CD4-positive, alpha-beta T cell treated with Interleukin-15 for 4 hours (primary cell): ENCODE measurements at regions not wholly inside any gene's neighbourhood (a gene's known extent, or its start where the extent isn't known, plus 50 kb on each side); places are given as distances from the start of the nearest gene placed in this dataset.

Experiments used
- DNase-seq: peaks from one replicate; pipeline ENCODE4 v3.0.0-alpha.2; 2020; ENCODE audit warnings: low spot score

DNA sequence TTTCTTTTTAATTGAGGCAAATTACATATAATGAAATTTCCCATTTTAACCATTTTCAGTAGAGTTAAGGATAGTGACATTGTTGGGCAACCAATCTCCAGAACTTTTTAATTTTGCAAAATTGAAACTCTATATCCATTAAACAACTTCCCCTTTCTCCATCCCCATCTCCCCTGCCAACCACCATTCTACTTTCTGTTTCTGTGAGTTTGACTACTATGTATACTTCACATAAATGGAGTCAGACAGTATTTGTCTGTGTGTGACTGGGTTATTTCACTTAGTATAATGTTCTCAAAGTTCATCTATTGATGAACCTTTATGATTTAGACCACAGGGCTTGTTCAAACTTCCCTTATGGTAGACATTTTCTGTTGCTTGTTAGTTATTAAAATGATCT is 364.5 kb upstream of the MAD2L1 start:
- DNase-seq, result no peak

DNA sequence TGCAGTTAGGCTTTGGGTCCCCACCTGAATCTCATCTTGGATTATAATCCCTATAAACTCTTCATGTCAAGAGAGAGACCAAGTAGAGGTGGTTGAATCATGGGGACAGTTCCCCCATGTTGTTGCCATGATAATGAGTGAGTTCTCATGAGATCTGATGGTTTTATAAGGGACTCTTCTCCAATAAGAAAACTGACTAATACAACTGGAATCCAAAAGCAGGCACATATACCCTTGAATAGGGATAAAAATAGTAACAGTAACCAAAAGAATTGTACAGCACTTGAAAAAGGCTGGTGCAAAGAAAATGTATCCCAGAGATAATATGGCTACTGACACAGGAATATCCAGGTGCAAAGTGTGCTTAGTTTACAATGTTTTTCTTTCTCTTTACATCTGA is 351.5 kb upstream of the MAD2L1 start:
- DNase-seq, result no peak

DNA sequence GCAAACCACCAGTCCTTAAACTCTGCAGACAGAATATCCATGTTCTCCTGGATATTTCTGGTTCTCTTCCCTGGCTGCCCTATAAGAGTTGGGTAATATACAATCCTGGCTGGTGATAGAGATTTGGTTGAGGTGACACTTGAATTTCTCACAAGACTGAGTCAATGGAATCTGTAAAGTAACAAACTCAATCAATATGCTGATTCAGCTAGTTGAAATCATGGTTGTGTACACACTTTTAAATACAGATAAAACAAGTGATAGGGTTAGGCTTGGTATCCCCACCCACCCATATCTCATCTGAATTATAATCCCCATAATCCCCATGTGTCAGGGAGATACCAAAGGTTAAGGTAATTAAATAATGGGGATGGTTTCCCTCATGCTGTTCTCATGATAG is 349.2 kb upstream of the MAD2L1 start:
- no peak for DNase-seq

DNA sequence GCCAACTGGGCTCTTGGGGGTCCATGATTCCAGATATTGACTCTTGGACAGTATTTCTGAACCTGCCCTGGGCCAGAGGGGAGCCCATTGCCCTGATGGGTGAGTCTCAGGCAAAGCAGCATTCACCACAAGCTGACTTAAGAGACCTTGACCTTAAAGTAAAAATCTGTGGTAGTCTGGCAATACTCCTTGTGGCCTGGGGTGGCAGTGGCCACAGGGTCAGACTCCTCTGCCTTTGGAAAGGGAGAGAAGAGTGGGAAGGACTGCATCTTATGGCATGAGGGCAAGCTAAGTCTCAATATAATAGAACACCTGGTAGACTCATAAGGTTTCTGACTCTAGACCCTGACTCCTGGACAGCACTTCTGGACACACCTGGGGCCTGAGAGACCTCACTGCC is 340.3 kb upstream of the MAD2L1 start:
- DNase-seq, result no peak

DNA sequence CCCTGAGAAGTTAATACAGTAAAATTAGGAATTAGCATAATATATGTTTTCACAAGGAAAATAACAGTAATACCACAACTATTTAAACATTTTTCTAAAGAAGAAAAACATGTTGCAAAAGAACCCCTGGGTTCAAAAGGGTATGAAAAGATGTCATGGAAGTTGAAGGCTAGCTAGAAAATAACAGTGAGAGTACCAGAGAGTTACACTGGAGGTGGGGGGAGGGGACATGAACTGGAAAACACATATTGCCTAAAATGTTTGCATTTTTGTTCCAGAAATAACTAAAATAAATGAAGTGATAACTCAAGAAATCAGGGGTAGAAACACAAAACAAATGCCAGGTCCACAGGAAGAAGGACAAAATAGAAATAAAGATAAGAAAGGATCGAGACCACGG is 336.6 kb upstream of the MAD2L1 start:
- DNase-seq, result no peak

DNA sequence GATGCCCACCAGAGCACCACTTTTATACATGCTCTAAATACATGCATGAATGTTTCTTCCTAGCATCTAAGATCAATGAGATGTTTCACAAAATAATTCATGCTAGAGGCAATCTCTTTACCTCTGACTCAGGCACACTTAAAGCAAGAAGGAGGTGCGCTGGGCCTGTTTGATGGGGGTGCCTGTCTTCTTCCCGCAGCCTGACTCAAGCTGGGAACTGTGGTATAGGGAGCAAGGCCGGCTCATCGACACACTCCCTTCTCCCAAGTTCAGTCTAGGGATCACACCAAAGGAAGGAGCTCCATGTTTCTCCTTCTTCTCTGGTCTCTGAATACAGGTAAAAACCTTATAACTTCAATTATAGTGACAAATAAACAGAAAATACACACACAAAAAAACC is 333.8 kb upstream of the MAD2L1 start:
- DNase-seq, result no peak

DNA sequence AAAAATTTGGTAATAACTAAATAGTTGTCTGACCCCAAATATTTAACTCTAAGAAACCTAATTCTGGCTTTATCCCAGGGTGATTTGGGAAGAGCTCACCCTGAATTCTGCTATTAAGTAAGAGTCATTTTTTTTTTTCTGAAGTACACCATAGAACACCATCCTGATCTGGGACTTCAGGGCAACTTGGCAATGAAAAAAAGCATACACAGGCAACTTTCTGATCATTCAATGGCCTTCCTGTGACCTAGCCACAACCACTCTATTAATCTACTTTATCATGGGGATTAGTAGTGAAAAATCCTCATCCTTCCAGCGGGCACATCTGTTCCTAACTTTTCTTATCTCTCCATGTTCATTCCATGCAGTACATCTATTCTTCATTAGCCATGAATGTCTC is 333.2 kb upstream of the MAD2L1 start:
- DNase-seq, result no peak

DNA sequence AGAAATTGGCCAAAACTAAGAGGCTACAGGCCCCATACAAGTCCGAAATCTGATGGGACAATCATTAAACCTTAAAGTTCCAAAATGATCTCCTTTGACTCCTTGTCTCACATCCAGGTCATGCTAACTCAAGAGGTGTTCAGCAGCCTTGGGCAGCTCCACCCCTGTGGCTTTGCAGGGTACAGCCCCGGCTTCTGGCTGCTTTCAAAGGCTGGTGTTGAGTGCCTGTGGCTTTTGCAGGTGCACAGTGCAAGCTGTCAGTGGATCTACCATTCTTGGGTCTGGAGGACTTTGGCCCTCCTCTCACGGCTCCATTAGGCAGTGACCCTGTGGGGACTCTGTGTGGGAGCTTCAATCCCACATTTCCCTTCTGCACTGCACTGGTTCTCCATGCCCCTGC is 329.1 kb upstream of the MAD2L1 start:
- DNase-seq, result no peak

DNA sequence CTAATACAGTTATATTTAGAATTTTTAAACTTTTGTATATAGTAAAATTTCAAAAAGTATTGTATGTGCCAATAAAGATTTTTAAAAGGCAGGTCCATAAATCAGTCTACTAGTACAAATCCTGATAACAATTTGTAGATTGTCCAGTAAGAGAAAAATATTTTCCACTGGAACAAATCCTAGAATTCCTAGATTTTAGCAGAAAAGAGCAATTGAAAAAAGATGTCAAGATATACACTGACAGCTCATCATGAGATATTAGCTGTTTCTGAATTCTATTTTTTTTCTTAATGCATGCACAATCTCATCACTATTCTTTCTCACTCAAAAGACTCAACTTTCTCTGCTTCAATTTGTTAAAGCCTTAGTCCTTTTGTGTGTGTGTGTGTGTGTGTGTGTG is 289.2 kb upstream of the MAD2L1 start:
- DNase-seq, result no peak

DNA sequence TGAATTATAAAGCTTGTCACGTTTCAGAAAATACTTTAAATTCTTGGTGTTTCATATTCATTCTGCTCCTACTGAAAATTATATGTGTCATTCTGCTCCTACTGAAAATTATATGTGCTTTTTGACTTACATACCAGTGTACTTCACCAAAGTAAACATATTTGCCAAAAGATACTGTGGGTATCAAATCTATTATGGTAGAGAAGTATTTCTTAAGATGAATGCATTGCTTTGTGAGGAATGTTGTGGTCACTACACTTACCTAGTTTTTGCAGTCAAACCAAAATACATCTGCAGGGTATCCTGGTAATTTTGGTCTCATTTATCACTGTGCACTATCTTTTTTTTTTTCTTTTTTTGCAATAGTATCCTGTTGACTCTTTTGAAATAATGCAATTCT is 287.7 kb upstream of the MAD2L1 start:
- DNase-seq, result no peak

DNA sequence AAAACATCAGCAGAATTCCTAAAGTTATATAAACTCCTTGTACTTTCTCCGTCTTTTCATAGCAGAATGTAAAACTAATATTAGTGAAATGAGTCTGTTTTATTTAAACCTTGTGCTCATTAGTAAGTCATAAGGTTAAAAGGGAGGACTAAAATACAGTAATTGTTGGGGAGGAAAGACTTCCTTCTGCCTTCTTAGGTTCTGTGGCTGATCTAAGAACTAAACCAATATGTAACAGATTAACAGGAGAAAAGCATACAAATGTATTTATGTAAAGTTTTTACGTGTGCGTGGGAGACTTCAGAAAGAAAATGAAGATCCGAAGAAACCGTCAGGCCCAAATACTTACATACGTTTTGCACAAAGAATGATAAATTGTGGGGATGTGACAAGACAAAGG is 286.6 kb upstream of the MAD2L1 start:
- no peak for DNase-seq

DNA sequence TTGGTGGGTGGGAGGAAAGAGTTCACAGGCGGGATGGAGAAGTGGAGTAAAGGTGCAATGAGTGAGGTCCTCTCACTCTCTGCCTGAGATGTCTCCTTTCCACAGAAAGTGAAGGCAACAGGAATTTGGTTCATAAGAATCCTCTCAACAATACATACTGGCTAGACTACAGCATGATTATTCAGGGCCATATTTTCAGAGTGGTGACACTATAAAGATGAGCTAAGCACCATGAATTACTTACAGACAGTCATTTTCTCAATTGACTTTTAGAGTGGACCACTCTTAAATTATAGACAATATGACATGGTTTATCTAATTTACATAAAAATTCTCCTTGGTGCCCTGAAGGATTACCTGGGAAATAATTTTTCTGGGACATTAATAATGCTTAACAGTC is 286.1 kb upstream of the MAD2L1 start:
- DNase-seq, result no peak

DNA sequence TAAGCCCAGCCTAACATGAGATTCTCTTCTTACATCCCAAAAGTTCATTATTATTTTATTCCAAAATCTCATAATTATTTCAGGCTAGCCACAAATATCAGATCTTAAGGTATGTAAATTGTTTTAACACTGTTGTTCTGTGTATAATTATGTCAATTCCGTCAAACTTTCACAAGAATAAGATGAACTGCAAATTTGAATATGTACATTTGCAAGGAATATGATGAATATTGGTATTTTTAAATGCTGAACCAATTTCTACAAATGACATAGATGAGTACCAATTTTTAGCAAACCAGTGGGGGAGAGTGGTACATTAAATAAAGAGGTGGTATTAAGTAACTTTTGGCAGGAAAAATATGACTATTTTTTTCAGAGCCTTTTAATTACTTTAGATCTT is 282.3 kb upstream of the MAD2L1 start:
- no peak for DNase-seq

DNA sequence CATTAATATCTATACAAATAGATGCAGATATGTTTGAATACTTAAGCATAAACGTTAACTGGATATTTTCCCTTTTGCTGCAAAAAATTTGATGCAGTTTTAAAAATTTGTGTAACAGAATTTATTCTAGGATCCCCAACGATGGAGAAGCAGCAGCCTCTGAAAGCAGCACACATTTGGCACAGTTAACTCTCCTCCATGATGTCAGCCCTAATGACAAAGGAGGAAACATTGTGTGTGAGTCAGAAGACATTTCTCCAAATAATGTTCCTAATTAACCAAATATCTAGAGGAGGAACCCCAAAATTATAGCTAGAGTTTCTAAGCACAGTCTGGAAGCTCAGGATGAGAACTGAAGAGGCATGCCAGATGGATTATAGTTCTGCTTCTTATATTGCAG is 281.9 kb upstream of the MAD2L1 start:
- no peak for DNase-seq

DNA sequence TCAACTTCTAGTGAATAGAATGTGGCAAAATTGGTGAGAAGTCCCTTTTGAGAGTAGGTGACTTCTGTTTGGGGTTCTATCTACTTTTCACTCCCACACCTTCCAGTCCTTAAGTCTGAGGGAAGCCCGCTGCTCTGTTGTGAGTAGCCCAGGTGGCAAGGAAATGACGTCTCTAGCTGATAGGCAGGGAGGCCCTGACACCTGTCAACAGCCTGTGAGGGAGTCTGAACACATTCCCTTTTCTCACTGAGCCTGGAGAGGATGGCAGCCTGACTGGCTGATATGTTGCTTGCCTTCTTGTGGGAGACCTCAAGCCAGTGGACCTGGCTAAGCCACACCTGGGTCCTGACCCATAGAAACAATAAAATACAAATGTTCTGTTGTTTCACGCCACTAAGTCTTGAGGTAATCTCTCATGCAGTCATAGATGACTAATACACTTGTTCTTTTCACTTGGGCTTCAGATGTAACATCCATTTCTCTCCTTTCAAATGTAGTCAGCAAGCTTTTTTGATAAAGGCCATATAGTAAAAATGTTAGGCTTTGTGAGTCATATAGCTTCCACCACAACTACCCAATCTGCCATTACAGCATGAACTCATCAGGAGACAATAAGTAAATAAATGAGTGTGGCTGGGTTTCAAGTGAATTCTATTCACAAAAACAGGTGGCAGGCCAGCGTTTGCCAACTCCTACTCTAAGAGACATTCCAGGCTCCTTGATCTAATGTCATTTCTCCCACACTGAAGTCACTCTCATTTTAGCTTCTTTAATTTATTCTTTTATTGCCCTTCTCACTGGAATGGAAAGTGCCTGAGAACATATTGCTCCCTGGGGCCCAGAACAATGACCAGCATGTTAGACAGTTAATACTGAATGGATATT is 265.1 kb upstream of the MAD2L1 start:
- DNase-seq, result no peak

DNA sequence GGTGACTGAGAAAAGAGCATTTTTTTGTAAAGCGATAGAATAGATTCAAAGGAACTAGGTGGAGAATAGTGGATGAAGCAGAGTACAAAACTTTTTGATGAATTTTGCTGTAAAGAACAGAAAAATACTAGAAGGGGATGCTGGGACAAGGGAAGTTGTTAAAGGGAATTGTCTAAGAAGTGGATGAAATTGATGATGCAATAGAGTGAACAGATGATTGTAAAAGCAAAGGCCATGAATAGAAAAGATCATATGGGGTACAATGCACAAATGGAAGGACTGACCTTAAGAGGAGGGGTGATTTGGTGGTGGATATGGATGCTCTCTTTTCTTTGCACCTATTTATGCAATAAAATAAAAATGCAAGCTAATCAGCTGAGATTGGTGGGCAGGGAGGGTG is 262.7 kb upstream of the MAD2L1 start:
- no peak for DNase-seq

DNA sequence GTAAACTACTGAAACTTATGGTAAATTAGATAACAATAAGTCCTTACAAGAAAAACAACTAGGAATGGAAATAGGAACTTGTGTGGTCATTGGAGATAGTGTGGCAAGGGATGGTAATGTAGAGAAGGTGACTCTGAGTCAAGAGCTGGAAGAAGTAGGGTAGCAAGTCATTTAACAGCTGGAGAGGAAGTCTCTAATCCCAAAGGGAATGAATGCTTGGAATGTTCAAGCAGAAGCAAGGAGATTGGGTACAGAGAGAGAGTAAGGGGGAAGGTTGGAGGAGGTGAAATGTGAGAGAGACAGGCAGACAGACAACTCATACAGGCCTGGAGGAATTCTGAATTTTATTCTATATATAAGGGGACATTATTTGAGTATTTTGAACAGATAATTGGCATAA is 260.6 kb upstream of the MAD2L1 start:
- DNase-seq, result no peak

DNA sequence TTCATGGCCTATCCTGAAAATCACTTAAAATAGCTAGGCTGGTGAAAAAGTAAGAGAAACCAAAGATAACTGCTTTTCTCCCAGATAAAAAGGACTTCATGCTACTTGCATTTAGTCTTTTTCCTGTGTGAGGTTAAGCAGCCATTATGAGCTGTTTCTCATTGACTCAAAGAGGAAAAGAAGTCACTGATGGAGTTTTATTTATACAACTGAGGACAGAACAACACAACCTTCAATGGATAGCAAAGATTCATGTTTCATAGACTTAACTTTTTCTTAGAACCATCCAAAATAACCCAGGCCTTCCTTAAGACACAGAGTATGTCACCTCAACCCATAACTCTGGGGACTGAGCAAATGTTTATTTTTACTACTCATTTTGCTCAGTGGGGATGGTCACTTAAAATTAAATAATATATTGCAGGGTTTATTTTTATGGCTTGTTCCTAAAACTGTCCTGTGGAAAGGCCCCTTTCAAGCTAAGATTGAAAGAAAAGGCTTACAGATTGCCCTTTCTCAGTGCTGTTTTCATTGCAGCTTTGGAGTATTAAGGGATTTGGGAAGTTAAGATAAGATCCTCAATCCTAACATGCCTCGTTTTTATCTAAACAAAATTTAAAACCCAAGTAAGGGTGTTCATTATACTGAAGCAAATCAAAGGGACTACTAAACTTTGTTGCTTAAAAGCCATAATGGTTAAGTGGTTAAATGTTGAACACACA is 252.6 kb upstream of the MAD2L1 start:
- DNase-seq, result no peak

DNA sequence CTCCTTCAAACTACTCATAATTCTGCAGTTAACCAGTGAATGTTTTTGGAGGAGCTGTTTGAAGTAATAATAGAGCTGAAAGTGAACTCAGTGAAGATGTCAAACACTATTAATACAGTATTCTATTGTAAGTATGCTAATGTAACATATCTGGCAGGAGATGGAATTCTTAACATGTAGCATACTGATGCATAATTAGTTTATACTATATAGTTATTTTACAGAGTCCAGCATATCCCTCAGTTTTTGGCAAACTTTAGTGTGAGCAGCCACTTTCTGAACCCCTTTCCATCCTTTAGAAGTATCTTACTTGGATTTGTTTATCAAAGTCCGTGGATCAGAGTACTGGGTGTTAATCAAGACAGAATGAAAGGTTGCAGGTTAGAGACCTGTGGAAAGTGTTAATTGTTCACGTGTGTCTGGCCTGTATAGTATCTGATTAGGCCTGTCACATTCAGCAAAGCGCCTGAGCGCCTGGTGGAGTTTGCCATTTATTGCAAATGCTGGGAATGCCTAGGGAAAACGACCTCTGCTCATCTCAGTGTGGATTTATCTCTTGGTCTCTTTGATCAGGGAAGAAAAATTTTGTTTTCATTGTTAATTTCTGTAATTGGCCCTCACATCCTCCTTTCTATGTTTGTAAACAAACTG is 251.7 kb upstream of the MAD2L1 start:
- no peak for DNase-seq

DNA sequence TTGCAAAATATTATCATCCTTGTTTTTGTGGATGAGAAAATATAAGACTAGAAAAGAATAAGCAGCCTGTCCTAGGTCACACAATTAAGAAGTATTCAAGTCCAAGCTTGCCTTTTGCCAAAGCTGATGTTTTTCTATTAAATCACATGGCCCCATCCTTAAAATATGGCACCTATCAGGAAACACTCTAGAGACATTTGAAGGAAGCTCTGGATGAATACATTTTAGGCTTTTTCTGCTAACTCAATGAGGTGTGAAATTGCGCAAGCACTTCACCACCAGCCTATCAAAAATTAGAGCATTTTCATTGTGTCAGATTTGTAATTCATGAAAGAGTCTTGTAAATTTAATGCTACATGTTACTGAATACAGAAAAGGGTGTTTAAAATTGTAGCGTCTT is 251.1 kb upstream of the MAD2L1 start:
- DNase-seq, result no peak

DNA sequence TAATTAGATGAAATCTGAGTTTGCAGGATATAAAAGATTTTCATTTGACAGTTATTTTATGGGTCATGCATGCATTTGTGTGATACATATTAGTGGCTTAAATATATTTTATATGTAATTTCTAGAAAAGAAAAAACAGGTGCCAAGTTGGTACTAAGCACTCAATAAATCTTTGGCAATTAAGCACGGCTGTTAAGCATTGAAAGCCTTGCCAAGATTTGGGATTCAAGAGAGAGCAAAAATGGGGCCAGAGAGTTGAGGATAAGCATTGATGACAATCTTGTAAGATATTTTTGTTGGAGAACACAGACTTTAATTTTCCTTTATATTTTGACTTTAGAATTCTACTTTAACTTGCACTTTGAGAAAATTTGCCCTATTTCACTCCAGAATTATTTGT is 249.8 kb upstream of the MAD2L1 start:
- no peak for DNase-seq

DNA sequence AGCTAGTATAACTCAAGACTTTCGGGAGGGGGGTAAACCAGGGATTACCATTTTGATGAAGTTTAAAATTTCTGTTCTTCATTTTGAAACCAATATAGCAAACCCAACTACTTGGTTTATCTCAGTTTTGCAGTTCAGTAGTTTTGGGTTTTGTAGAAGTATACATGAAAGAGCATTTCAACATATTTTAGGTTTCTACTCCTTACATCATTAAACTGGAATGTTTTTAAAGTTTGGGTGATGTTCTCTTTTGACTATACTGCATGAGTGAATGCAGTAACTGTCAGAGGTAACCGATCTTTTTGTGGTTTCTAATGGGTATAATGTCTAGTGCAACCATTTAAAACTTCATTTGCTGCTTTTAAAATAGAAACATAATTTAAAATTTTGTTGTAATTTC is 248.3 kb upstream of the MAD2L1 start:
- no peak for DNase-seq

DNA sequence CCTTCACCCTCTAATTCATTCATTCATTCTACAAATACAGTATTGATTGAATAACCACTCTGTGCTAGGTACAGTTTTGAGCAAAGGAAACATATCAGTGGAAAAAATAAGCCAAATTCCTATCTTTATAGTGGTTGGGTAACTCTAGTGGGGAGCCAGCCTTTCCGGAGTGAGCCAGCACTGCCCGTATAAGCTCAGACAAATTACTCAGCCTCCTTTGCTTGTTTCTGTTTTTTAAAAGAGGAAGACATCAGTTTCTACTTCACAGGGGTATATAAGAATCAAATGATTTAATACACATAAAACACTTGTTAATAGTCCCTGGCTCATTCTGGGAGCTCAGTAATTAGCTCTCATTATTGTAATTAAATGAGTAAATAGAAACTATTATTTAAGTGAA is 238.2 kb upstream of the MAD2L1 start:
- no peak for DNase-seq
